GM23248 (cell line): ENCODE measurements at regions not wholly inside any gene's neighbourhood (a gene's known extent, or its start where the extent isn't known, plus 50 kb on each side); places are given as distances from the start of the nearest gene placed in this dataset.

Experiments used
- EZH2 ChIP-seq: fragments of 200-600 bp; sonication (generic); IDR thresholded peaks from 2 replicates; pipeline ENCODE4 v1.6.1; 2018; ENCODE audit warnings: antibody characterized with exemption, mild to moderate bottlenecking; ENCODE audit not compliant: insufficient read depth, poor library complexity, severe bottlenecking
- EZH2phosphoT487 ChIP-seq: fragments of 200-600 bp; sonication (generic); IDR thresholded peaks from 2 replicates; pipeline ENCODE4 v1.6.1; 2018; ENCODE audit warnings: antibody characterized with exemption, moderate library complexity, mild to moderate bottlenecking, low read depth; ENCODE audit not compliant: insufficient read depth

- TF ChIP-seq EZH2 (no peak), EZH2phosphoT487 (no peak)
Observed at GRCh38 chr7:41244246-41244645, 458.6 kb downstream of the INHBA start.
